ENCODE measurements at regions not wholly inside any gene's neighbourhood (a gene's known extent, or its start where the extent isn't known, plus 50 kb on each side); places are given as distances from the start of the nearest gene placed in this dataset.
A peak's percentile ranks its signal among the peaks of the same experiment; 100 is the strongest.

- DNase-seq, result no peak
Measured at GRCh38 chr15:31805090-31805662, 225.1 kb upstream of the CHRNA7 start.

GRCh38 chr15:31806106-31806505, 224.2 kb upstream of the CHRNA7 start:
- no peak for DNase-seq

- DNase-seq, result peak in 43 of 56 donors; percentile 26 to 85 (median 61)
Measured at GRCh38 chr15:31811641-31812040, 218.7 kb upstream of the CHRNA7 start.

GRCh38 chr15:31814082-31814481, 216.2 kb upstream of the CHRNA7 start:
- peak in 24 of 56 donors; percentile 15 to 68 (median 38) for DNase-seq

GRCh38 chr15:31815411-31816155, 214.7 kb upstream of the CHRNA7 start:
- DNase-seq, result peak in 1 of 56 donors; percentile 23

GRCh38 chr15:31822463-31822862, 207.9 kb upstream of the CHRNA7 start:
- no peak for DNase-seq

GRCh38 chr15:31824024-31824423, 206.3 kb upstream of the CHRNA7 start:
- DNase-seq, result peak in 5 of 56 donors; percentile 31 to 47 (median 36)

- DNase-seq, result peak in 2 of 56 donors; percentile 32 to 37
Measured at GRCh38 chr15:31828594-31828993, 201.7 kb upstream of the CHRNA7 start.

GRCh38 chr15:31830591-31830990, 199.7 kb upstream of the CHRNA7 start:
- no peak for DNase-seq

GRCh38 chr15:31831596-31831995, 198.7 kb upstream of the CHRNA7 start:
- DNase-seq, result no peak

GRCh38 chr15:31834654-31835053, 195.7 kb upstream of the CHRNA7 start:
- DNase-seq, result no peak

- no peak for DNase-seq
Measured at GRCh38 chr15:31839388-31839787, 190.9 kb upstream of the CHRNA7 start.

- no peak for DNase-seq
Measured at GRCh38 chr15:31840849-31841476, 189.4 kb upstream of the CHRNA7 start.

GRCh38 chr15:31842532-31843195, 187.7 kb upstream of the CHRNA7 start:
- DNase-seq, result peak in 1 of 56 donors; percentile 31

- peak in 32 of 56 donors; percentile 26 to 86 (median 58) for DNase-seq
Measured at GRCh38 chr15:31843426-31844055, 186.8 kb upstream of the CHRNA7 start.

- DNase-seq, result no peak
Measured at GRCh38 chr15:31845791-31846190, 184.5 kb upstream of the CHRNA7 start.

- no peak for DNase-seq
Measured at GRCh38 chr15:31847961-31848360, 182.4 kb upstream of the CHRNA7 start.

- no peak for DNase-seq
Measured at GRCh38 chr15:31848621-31849020, 181.7 kb upstream of the CHRNA7 start.

- peak in 8 of 56 donors; percentile 24 to 62 (median 34) for DNase-seq
Measured at GRCh38 chr15:31852933-31853799, 177.1 kb upstream of the CHRNA7 start.

GRCh38 chr15:31856581-31856980, 173.7 kb upstream of the CHRNA7 start:
- no peak for DNase-seq
